ENCODE measurements at regions not wholly inside any gene's neighbourhood (a gene's known extent, or its start where the extent isn't known, plus 50 kb on each side); places are given as distances from the start of the nearest gene placed in this dataset.
A peak's percentile ranks its signal among the peaks of the same experiment; 100 is the strongest.

- CTCF ChIA-PET = no interaction called here
- no peak for DNase-seq (ENCODE audit: low read depth, low spot score)
- no peak overlapping the region for H3K4me3 ChIP-seq (ENCODE audit: low read depth, low read length)
- POLR2A ChIA-PET = no interaction called here
- TF ChIP-seq, protein P1, sequence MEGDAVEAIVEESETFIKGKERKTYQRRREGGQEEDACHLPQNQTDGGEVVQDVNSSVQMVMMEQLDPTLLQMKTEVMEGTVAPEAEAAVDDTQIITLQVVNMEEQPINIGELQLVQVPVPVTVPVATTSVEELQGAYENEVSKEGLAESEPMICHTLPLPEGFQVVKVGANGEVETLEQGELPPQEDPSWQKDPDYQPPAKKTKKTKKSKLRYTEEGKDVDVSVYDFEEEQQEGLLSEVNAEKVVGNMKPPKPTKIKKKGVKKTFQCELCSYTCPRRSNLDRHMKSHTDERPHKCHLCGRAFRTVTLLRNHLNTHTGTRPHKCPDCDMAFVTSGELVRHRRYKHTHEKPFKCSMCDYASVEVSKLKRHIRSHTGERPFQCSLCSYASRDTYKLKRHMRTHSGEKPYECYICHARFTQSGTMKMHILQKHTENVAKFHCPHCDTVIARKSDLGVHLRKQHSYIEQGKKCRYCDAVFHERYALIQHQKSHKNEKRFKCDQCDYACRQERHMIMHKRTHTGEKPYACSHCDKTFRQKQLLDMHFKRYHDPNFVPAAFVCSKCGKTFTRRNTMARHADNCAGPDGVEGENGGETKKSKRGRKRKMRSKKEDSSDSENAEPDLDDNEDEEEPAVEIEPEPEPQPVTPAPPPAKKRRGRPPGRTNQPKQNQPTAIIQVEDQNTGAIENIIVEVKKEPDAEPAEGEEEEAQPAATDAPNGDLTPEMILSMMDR (IDR thresholded peaks at IDR 0.05; ENCODE audit: insufficient read depth, low read length, missing control alignments) = no peak
Observed at GRCh38 chr11:42498971-42499370, 812.8 kb upstream of the API5 start.

GRCh38 chr11:42502151-42502550, 809.6 kb upstream of the API5 start:
- CTCF ChIA-PET = no interaction called here
- POLR2A ChIA-PET = no interaction called here
- H3K4me3 ChIP-seq (ENCODE audit: low read depth, low read length) = no peak overlapping the region
- no peak for DNase-seq (ENCODE audit: low read depth, low spot score)
- TF ChIP-seq, protein P1 (IDR thresholded peaks at IDR 0.05; ENCODE audit: insufficient read depth, low read length, missing control alignments) = no peak

DNA sequence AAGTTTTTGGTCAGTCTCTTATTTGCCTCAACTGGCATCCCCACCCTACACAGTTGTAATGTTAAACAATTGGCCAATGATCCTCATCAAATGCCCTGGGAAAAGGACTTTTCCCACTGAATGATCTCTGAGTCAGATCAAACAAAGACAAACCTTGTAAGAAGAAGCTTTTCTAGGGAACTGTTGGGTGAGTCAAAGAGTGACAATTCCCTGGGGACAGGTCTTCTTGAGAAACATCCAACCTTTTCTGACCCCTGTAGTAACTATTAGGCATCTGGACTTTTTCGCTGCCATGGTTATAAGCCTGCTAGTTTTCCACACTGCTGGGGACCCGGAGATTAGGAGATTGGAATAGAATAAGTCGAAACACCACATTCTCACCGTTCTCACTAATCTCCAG, 789.8 kb upstream of the API5 start:
- H3K4me3 ChIP-seq (ENCODE audit: low read depth, low read length) = no peak overlapping the region
- ChIA-PET CTCF (interaction anchor here (1.1 kb wide), 1 partner anchor 1061 kb away, joined by 4 read pairs; no protein-coding TSS in a partner anchor), POLR2A (no interaction called here)
- DNase-seq (ENCODE audit: low read depth, low spot score) = no peak
- TF ChIP-seq, protein P1 (IDR thresholded peaks at IDR 0.05; ENCODE audit: insufficient read depth, low read length, missing control alignments) = no peak

GRCh38 chr11:42524534-42525227, 787.1 kb upstream of the API5 start:
- POLR2A ChIA-PET = interaction anchor here (0.7 kb wide), 1 partner anchor 210 kb away, joined by 3 read pairs; no protein-coding TSS in a partner anchor
- CTCF ChIA-PET = interaction anchor here (0.7 to 4.4 kb wide), 19 partner anchors 10 to 1137 kb away, joined by 3 to 39 read pairs (median 4); no protein-coding TSS in a partner anchor
- TF ChIP-seq, protein P1 (IDR thresholded peaks at IDR 0.05; ENCODE audit: insufficient read depth, low read length, missing control alignments) = peak; percentile 88

DNA sequence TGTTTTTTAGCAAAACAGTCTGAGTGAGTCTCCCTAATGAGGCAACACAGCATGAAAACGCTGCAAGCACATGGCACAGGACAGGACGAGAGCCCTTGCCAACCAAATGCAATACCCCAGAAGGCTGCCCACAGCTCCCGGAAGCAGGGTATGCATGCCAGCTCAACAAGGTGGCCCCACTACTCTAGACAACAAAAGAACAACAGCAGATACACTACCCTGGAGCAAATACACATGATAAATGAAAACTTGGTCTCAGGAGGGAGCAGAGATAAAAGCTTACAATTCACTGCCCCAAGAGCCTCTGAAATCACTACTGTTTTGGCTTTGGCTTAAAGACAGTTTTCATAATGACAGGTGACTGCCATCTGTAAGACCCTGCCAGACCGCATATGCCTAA, 785.4 kb upstream of the API5 start:
- TF ChIP-seq, protein P1 (IDR thresholded peaks at IDR 0.05; ENCODE audit: insufficient read depth, low read length, missing control alignments) = no peak

More at GRCh38 chr11:42524534-42525227, 787.1 kb upstream of the API5 start:
- no peak overlapping the region for H3K4me3 ChIP-seq (ENCODE audit: low read depth, low read length)
- no peak for DNase-seq (ENCODE audit: low read depth, low spot score)

DNA sequence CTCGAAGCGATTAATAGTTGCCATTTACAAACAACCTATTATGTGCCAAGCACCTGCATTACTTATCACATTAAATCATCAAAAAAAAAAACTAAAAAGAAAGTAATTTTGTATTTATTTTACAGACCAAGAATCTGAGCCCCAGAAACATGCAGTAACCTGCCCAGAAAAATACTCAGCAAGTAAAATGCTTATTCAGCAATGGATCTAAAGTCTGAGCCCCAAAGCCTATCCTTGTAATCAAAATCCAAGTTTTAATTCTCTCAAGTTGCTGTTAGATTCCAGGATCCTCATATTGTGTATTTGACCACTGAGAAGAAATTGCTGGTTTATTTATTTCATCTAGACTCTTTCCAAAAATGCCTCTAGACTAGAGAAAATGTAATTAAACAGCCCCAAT, 783.3 kb upstream of the API5 start:
- no peak for DNase-seq (ENCODE audit: low read depth, low spot score)
- ChIA-PET CTCF (no interaction called here), POLR2A (no interaction called here)
- no peak overlapping the region for H3K4me3 ChIP-seq (ENCODE audit: low read depth, low read length)
- TF ChIP-seq, protein P1 (IDR thresholded peaks at IDR 0.05; ENCODE audit: insufficient read depth, low read length, missing control alignments) = no peak

More for the DNA sequence above, 785.4 kb upstream of the API5 start:
- ChIA-PET CTCF (interaction anchor here (1.5 to 4.4 kb wide), 2 partner anchors 1028 to 1066 kb away, joined by 5 to 39 read pairs; no protein-coding TSS in a partner anchor), POLR2A (no interaction called here)
- no peak for DNase-seq (ENCODE audit: low read depth, low spot score)
- H3K4me3 ChIP-seq (ENCODE audit: low read depth, low read length) = no peak overlapping the region

Data from AG04449 (cell line).